ENCODE measurements at regions not wholly inside any gene's neighbourhood (a gene's known extent, or its start where the extent isn't known, plus 50 kb on each side); places are given as distances from the start of the nearest gene placed in this dataset.

- TF ChIP-seq KDM5A (IDR thresholded peaks at IDR 0.05; ENCODE audit: borderline replicate concordance, low read length), result no peak
- TF ChIP-seq POLR2AphosphoS5 (IDR thresholded peaks at IDR 0.05; ENCODE audit: low read depth, low read length), result no peak
- no peak for TF ChIP-seq PHF20 (CRISPR knock-in tag; IDR thresholded peaks at IDR 0.05)
- no peak for TF ChIP-seq FLYWCH1 (CRISPR knock-in tag; IDR thresholded peaks at IDR 0.05)
- no peak for TF ChIP-seq SP1 (IDR thresholded peaks at IDR 0.05)
- no peak for TF ChIP-seq SP1 (CRISPR knock-in tag; IDR thresholded peaks at IDR 0.05)
- no peak for TF ChIP-seq ZFP36L2 (CRISPR knock-in tag; IDR thresholded peaks at IDR 0.05)
- no peak for TF ChIP-seq ZNF350 (CRISPR knock-in tag; IDR thresholded peaks at IDR 0.05; ENCODE audit: borderline replicate concordance, low read depth)
- TF ChIP-seq POLR2A (IDR thresholded peaks at IDR 0.05; ENCODE audit: insufficient read depth in 1 of 2, low read depth in 2 of 2, low read length in 2 of 2), result no peak
- TF ChIP-seq SETDB1 (CRISPR knock-in tag; IDR thresholded peaks at IDR 0.05; ENCODE audit: borderline replicate concordance), result no peak
- no peak for TF ChIP-seq SP4 (CRISPR knock-in tag; IDR thresholded peaks at IDR 0.05)
- TF ChIP-seq MXI1 (IDR thresholded peaks at IDR 0.05; ENCODE audit: borderline replicate concordance, low read depth, low read length), result no peak
- TF ChIP-seq EP300 (IDR thresholded peaks at IDR 0.05; ENCODE audit: low read depth in 2 of 2, low read length in 2 of 2), result no peak
- TF ChIP-seq EP300 (CRISPR knock-in tag; IDR thresholded peaks at IDR 0.05; ENCODE audit: borderline replicate concordance), result no peak
Measured at GRCh38 chr6:14510038-14510437, 392.5 kb downstream of the CD83 start.

All from HepG2 (cell line).